ENCODE measurements at regions not wholly inside any gene's neighbourhood (a gene's known extent, or its start where the extent isn't known, plus 50 kb on each side); places are given as distances from the start of the nearest gene placed in this dataset.

GRCh38 chr6:133697185-133697584, 191.7 kb upstream of the TCF21 start:
- TF ChIP-seq RFX5 (IDR thresholded peaks at IDR 0.05; ENCODE audit: low read depth, low read length): no peak
- TF ChIP-seq CTCF (conservative IDR thresholded peaks at IDR 0.05; ENCODE audit: low read depth, low read length): no peak
- no peak for TF ChIP-seq RCOR1 (IDR thresholded peaks at IDR 0.05; ENCODE audit: insufficient replicate concordance, low read length)
- TF ChIP-seq POLR2A (IDR thresholded peaks at IDR 0.05; ENCODE audit: low read depth, low read length): no peak
- no peak for TF ChIP-seq BHLHE40 (IDR thresholded peaks at IDR 0.05; ENCODE audit: low read depth, low read length)
- TF ChIP-seq USF2 (IDR thresholded peaks at IDR 0.05; ENCODE audit: low read depth, low read length): no peak
- no peak for TF ChIP-seq FOS (IDR thresholded peaks at IDR 0.05; ENCODE audit: low read depth, low read length)

Data from IMR-90 (cell line).